Endothelial cell of umbilical vein (primary cell): ENCODE measurements at regions not wholly inside any gene's neighbourhood (a gene's known extent, or its start where the extent isn't known, plus 50 kb on each side); places are given as distances from the start of the nearest gene placed in this dataset.

Source experiments
- BruUV-seq: library from RNA; stranded (reverse); fragments of 400-500 nt; replicated peaks from 2 replicates; lab custom pipeline; 2021; lab: Mats Ljungman, UMichigan
- CTCF ChIA-PET: fragments of 300-600, 350-600 bp; sonication (Branson Sonifier 250); formaldehyde crosslinking; loops from one replicate; lab custom pipeline; 2021; ENCODE audit warnings: antibody characterized with exemption, inconsistent platforms; lab: Charles Lee
- POLR2A ChIA-PET: fragments of 300-600, 350-600 bp; sonication (Branson Sonifier 250); formaldehyde crosslinking; loops from one replicate; lab custom pipeline; 2021; ENCODE audit warnings: antibody characterized with exemption, inconsistent platforms; lab: Charles Lee
- DNase-seq: peaks from one replicate; pipeline ENCODE4 v3.0.0-alpha.2; 2011; ENCODE audit warnings: low read depth, low spot score
- FAIRE-seq: peaks from 2 replicates; lab custom pipeline; 2011; peaks lifted over from hg19 to GRCh38; lab: Jason Lieb, UNC
- H2AFZ ChIP-seq: 2 replicates; pipeline ENCODE4 v1.6.0; 2012; ENCODE audit warnings: low read depth, low read length, control low read depth, inconsistent platforms
- H3K27ac ChIP-seq: 2 replicates; pipeline ENCODE4 v1.5.1; 2011; ENCODE audit warnings: low read depth, mild to moderate bottlenecking, control low read depth, low read length, moderate library complexity; ENCODE audit not compliant: insufficient read depth
- H3K27me3 ChIP-seq, 2 experiments: 2 replicates each; pipeline versions ENCODE4 v1.6.0 to v1.6.1; 2011; ENCODE audit warnings: low read length in 2 of 2, mixed read lengths in 1 of 2; ENCODE audit not compliant: control insufficient read depth in 2 of 2, insufficient read depth in 2 of 2
- H3K36me3 ChIP-seq, 2 experiments: 2 replicates in 1 of 2; 3 replicates in 1 of 2; pipeline ENCODE4 v1.5.1; 2011; ENCODE audit warnings: low read length in 2 of 2, mild to moderate bottlenecking in 1 of 2, moderate library complexity in 1 of 2; ENCODE audit not compliant: control insufficient read depth in 2 of 2, insufficient read depth in 2 of 2; ENCODE audit errors: extremely low read depth in 1 of 2
- H3K4me1 ChIP-seq: 3 replicates; pipeline ENCODE4 v1.5.1; 2011; ENCODE audit warnings: mild to moderate bottlenecking, low read length; ENCODE audit not compliant: control insufficient read depth, insufficient read depth; ENCODE audit errors: extremely low read depth
- H3K4me2 ChIP-seq: 2 replicates; pipeline ENCODE4 v1.6.1; 2011; ENCODE audit warnings: low read length, control low read depth, mixed read lengths; ENCODE audit not compliant: insufficient read depth
- H3K4me3 ChIP-seq, 3 experiments: fragments of 200-600 bp in 1 of 3; sonication (generic), shearing (Covaris generic) in 1 of 3; replicated peaks in 1 of 3; 2 replicates each; pipeline ENCODE4 v1.5.1; 2011 to 2016; ENCODE audit warnings: control low read depth in 3 of 3, low read length in 3 of 3, mild to moderate bottlenecking in 2 of 3, inconsistent platforms in 1 of 3, low read depth in 1 of 3, moderate library complexity in 1 of 3; ENCODE audit not compliant: insufficient read depth in 1 of 3
- H3K79me2 ChIP-seq: 2 replicates; pipeline ENCODE4 v1.6.0; 2012; ENCODE audit warnings: low read length, inconsistent platforms; ENCODE audit not compliant: control insufficient read depth, insufficient read depth
- H3K9ac ChIP-seq: replicated peaks from 2 replicates; pipeline ENCODE3; 2011; ENCODE audit warnings: low read length, control low read depth; ENCODE audit not compliant: insufficient read depth; ENCODE audit errors: extremely low read depth
- H3K9me1 ChIP-seq: replicated peaks from 3 replicates; pipeline ENCODE4 v1.6.0; 2011; ENCODE audit warnings: mild to moderate bottlenecking, low read length; ENCODE audit not compliant: control insufficient read depth, insufficient read depth; ENCODE audit errors: extremely low read depth
- H3K9me3 ChIP-seq: replicated peaks from 2 replicates; pipeline ENCODE4 v1.5.1; 2012; ENCODE audit warnings: low read length, inconsistent platforms; ENCODE audit not compliant: control insufficient read depth, insufficient read depth
- H4K20me1 ChIP-seq: replicated peaks from 2 replicates; pipeline ENCODE3; 2011; ENCODE audit warnings: mild to moderate bottlenecking, low read length; ENCODE audit not compliant: control insufficient read depth, insufficient read depth; ENCODE audit errors: extremely low read depth
- CTCF ChIP-seq, 2 donors: IDR thresholded peaks; 1 replicate in 1 of 2; 2 replicates in 1 of 2; pipeline ENCODE4 v1.5.1; 2011; ENCODE audit warnings: low read length in 2 of 2, mild to moderate bottlenecking in 2 of 2, moderate library complexity in 2 of 2, control low read depth in 1 of 2, inconsistent platforms in 1 of 2, low read depth in 1 of 2; ENCODE audit not compliant: insufficient read depth in 1 of 2; ENCODE audit errors: extremely low read depth in 1 of 2
- EZH2 ChIP-seq: IDR thresholded peaks from 2 replicates; pipeline ENCODE4 v1.6.1; 2012; ENCODE audit warnings: borderline replicate concordance, low read depth, mild to moderate bottlenecking, moderate library complexity, low read length, inconsistent platforms; ENCODE audit not compliant: severe bottlenecking
- FOS ChIP-seq: IDR thresholded peaks from 2 replicates; pipeline ENCODE4 v1.6.1; 2011; ENCODE audit warnings: mild to moderate bottlenecking, low read length, moderate library complexity, borderline replicate concordance; ENCODE audit not compliant: insufficient read depth
- GATA2 ChIP-seq: IDR thresholded peaks from 2 replicates; pipeline ENCODE4 v1.7.0; 2011; ENCODE audit warnings: low read depth, mild to moderate bottlenecking, moderate library complexity, mixed read lengths, low read length; ENCODE audit not compliant: insufficient read length, insufficient read depth
- JUN ChIP-seq: IDR thresholded peaks from 2 replicates; pipeline ENCODE4 v1.6.1; 2011; ENCODE audit warnings: borderline replicate concordance, low read depth; ENCODE audit not compliant: insufficient read length, insufficient read depth
- MAX ChIP-seq: IDR thresholded peaks from 2 replicates; pipeline ENCODE4 v1.6.1; 2011; ENCODE audit not compliant: insufficient read depth, insufficient read length
- MYC ChIP-seq: IDR thresholded peaks from one replicate; pipeline ENCODE4 v1.6.1; 2011; ENCODE audit warnings: mild to moderate bottlenecking, low read depth, low read length
- POLR2A ChIP-seq: IDR thresholded peaks from 2 replicates; pipeline ENCODE4 v1.6.1; 2012; ENCODE audit warnings: low read depth, mild to moderate bottlenecking, control low read depth, low read length
- POLR2AphosphoS5 ChIP-seq: IDR thresholded peaks from 2 replicates; pipeline ENCODE4 v1.6.1; 2012; ENCODE audit warnings: low read depth, mild to moderate bottlenecking, control low read depth, low read length, moderate library complexity; ENCODE audit not compliant: insufficient read depth
- dilution Hi-C: fragments of 300-500 bp; cut with MboI; formaldehyde crosslinking; loops from one replicate; pipeline ENCODE4 v1.15.0; 2019; ENCODE audit warnings: low sequenced_read_pairs; ENCODE audit not compliant: extremely low pct_ligation_motif_present
- intact Hi-C: fragments of 100-400 bp; cut with micrococcal nuclease; formaldehyde crosslinking; loops from one replicate; pipeline ENCODE4 v1.10.0; 2022

GRCh38 chr2:120444691-120445240 lies 98.8 kb downstream of the INHBB start:
- Histone ChIP-seq H4K20me1 (no peaks in the 10 kb centered on the region), H3K9me3 (no peaks in the 10 kb centered on the region), H3K9ac (no peak overlapping the region), H3K36me3 (no peaks in the 10 kb centered on the region), H2AFZ (no peak overlapping the region), H3K27me3 (peaks cover 29 to 37% of the 10 kb centered on the region in 2 experiments), H3K27ac (no peak overlapping the region), H3K79me2 (no peaks in the 10 kb centered on the region), H3K4me3 (no peak overlapping the region), H3K9me1 (no peaks in the 10 kb centered on the region), H3K4me2 (no peak overlapping the region), H3K4me1 (no peaks in the 10 kb centered on the region)
- BruUV-seq: no TSS peak
- FAIRE-seq: no peak
- dilution Hi-C loops: no loop called here
- no peak for DNase-seq
- ChIA-PET POLR2A (no interaction called here), CTCF (interaction anchor here (1.6 kb wide), 1 partner anchor 40 kb away, joined by 3 read pairs; no protein-coding TSS in a partner anchor)
- intact Hi-C loops: loop anchor here (10.0 kb wide), 1 partner anchor 230 kb away; no protein-coding TSS in a partner anchor
- no peak for TF ChIP-seq FOS

GRCh38 chr2:120445449-120446143 lies 99.7 kb downstream of the INHBB start:
- ChIA-PET POLR2A (no interaction called here), CTCF (interaction anchor here (1.6 kb wide), 1 partner anchor 40 kb away, joined by 3 read pairs; no protein-coding TSS in a partner anchor)
- Histone ChIP-seq H4K20me1 (no peaks in the 10 kb centered on the region), H3K27me3 (peaks cover 25 to 32% of the 10 kb centered on the region in 2 experiments), H3K4me2 (no peak overlapping the region), H3K27ac (no peak overlapping the region), H3K9me1 (no peaks in the 10 kb centered on the region), H3K9ac (no peak overlapping the region), H3K4me3 (no peak overlapping the region), H2AFZ (no peak overlapping the region), H3K36me3 (no peaks in the 10 kb centered on the region), H3K9me3 (no peaks in the 10 kb centered on the region), H3K79me2 (no peaks in the 10 kb centered on the region), H3K4me1 (no peaks in the 10 kb centered on the region)
- no TSS peak for BruUV-seq
- no peak for DNase-seq
- dilution Hi-C loops (no loop called here), intact Hi-C loops (loop anchor here (10.0 kb wide), 1 partner anchor 229 kb away; no protein-coding TSS in a partner anchor)
- no peak for TF ChIP-seq GATA2
- no peak for TF ChIP-seq EZH2
- no peak for TF ChIP-seq CTCF (IDR thresholded peaks at IDR 0.05; ENCODE audit: extremely low read depth in 1 of 2, insufficient read depth in 1 of 2, low read depth in 1 of 2, low read length in 2 of 2)
- no peak for TF ChIP-seq POLR2A
- no peak for TF ChIP-seq JUN
- TF ChIP-seq MYC: no peak
- TF ChIP-seq MAX: no peak
- no peak for TF ChIP-seq FOS
- no peak for TF ChIP-seq POLR2AphosphoS5
- no peak for FAIRE-seq
